DMS 273 (cell line): ENCODE measurements at regions not wholly inside any gene's neighbourhood (a gene's known extent, or its start where the extent isn't known, plus 50 kb on each side); places are given as distances from the start of the nearest gene placed in this dataset.

ENCODE experiments used
- DNase-seq: peaks from one replicate; lab custom pipeline; 2025; ENCODE audit not compliant: unreplicated experiment; lab: John Stamatoyannopoulos, UW

DNA sequence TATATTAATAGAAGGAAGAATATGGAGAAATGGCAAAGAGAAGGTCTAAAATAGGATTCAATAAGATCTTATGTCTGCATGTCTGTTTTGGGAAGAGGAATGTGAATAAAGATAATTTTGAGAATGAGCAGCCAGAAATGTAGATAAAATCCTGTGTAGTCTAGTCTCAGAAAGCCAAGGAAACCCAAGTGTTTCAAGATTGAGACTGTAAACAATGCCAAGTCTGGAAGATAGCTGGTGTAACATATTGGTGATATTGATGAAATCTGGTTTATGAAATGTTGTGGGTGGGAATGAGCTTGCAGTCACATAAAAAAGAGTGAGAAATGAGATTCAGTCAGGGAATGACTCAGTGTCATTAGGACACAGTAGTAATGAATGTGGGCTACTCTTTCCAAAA lies 1180.3 kb upstream of the PCDH20 start:
- no peak for DNase-seq

DNA sequence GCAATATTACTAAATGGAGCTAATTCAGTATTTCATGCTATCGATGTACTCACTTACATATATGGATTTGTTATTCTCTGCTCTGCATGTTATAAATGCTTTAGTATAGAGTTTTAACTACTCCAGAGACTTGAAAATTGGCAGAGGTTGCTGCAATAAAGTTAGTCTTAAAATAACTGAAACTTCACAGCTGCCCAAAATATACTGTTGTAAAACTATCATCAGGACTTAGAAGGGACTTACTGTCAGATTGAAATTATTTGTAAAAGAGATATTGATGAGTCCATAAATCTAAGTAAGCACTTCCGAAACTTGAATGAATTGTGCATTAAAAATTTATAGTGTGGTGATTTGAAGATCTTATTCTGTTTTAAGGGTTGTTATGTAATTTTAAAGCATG lies 1178.2 kb upstream of the PCDH20 start:
- no peak for DNase-seq

DNA sequence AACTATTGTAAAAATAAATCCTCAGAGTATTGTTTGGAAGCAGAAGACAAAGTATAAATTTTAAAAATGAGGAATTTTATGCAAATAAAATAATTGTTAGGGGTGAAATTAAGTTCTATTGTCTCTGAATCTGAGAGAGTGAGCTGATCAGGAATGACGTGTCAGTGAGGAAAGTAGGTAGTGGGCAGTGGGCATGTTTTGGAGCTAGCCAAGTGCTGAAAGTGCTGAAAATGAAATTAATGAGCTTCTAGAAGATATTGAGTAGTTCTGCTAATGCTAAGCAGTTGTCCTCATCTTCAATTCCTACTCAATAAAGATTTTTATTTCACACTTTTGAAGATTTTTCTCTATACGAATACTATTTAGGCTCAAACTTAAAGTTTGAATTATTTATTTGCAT lies 1167.8 kb upstream of the PCDH20 start:
- no peak for DNase-seq

DNA sequence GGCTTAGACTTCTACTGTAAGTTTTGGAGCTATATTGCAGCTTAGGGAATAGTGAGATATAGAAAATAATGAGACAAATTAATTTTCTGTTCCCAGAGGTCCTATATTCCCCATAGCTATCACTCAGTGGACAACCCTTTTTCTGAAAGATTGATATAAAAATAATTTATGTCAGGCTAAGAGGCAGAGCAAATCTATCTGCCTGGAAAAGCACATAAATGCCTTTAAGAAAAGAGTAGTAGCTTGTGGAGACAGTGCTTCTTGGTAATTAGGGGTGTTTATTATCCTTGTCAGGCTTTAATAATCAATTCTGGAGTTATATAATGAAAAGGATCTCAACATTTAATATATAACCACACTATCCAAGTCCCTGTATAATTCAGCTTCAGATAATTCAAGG lies 1162.8 kb upstream of the PCDH20 start:
- no peak for DNase-seq

DNA sequence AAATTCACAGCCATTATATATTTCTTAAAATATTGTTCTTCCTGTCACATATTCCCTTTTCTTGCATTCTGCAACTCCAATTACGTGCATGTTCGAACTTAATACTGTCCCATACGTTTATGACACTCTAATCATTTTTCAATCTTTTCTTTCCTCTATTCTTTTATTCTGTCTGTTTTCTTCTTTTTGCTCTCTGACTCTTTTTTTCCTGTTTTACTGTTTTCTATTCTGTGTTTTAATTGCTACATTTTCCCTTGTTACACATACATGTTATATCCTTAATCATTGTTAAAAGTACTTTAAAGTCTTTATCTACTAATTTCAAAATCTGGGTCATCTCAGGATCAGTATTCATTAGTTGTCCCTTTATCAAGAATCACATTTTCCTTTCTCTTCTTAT lies 1149.1 kb upstream of the PCDH20 start:
- no peak for DNase-seq

DNA sequence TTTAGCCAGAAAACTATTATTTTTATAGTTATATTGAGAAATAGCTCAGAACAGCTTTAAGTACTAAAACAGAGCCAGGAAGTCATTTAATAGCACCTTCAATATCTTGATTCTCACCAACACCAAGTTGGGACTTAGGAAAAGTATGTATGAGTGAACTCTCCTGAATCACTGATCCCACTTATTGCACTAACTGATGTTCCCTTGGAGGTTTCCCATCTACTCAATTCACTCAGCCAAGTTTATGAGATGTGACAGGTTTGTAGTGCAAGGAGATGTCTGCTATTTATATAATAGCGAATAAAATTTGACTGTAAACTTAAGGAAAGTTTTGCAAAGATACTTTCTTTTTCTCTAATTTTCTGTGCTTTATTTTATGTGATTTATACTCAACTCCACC lies 1147.6 kb upstream of the PCDH20 start:
- no peak for DNase-seq

DNA sequence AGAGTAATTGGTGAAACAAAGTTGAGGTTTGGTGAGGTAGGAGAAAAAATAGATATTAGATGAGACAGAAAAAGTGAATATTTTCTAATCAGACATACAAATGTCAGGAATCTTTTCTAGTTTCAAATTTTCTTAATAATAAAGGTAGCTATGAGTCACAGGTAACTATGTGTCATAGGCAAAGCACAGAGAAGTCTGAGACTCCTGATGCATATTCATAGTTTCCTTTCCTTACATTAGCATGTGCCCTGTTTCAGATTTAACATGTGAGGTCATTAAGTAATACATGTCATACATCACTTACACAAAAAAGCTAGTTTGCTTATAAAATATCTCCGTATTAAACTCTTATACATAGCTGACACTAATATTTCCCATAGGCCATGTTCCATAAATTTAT lies 1141.3 kb upstream of the PCDH20 start:
- DNase-seq: no peak

DNA sequence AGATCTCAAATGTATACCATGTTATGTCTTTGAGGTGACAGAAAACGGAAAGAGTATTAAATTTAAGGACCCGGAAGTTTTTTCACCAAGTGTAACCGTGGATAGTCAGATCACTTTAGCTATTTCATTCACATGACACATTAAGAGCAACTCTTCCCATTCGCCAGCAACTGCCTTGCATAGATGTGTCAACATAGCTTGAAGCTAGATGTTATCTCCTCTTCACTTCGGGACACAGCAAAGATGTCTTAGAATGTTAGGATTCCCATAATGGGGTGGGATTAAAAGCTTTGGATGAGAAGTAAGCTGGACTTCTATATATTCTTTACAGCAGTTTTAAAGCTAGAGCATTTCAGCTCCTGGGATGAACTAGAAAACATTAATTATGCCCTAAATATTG lies 1135.9 kb upstream of the PCDH20 start:
- peak; percentile 0 for DNase-seq

DNA sequence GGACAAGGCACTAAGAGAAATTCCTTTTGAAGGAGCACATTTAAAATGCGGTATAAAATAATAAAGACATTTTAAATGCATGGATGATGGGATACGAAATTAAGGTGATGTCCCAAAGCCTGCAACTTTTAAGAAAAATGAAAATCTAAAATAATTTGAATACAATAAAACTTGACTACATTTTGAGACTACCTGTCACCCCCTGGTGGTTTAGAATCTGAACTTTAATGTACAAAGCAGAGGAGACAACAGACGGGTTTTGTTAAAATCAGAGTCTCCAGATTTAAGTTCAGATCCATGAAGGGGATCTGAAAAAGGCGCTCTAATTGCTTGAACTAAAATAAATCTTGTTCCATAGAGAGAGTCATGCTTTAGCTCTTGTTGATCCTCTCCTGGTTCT lies 1129.3 kb upstream of the PCDH20 start:
- no peak for DNase-seq

DNA sequence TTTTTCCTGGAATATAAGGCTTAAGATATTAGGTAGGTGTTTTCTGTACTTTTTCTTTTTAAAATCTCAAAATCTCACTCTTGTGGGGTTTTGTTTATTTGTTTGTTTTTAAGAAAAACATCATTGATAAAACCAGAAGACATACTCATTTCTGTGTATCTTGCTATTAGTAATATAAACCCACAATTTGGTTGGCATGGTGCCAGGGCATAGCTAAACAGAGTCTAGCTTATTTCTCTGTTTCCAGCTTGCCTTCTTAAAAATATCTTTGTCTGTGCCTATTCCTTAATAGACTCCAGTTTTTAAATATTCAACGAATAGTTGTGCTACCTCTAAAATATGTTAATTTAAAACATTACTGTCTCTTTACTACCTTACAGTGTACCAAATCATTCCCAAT lies 1121.9 kb upstream of the PCDH20 start:
- no peak for DNase-seq

DNA sequence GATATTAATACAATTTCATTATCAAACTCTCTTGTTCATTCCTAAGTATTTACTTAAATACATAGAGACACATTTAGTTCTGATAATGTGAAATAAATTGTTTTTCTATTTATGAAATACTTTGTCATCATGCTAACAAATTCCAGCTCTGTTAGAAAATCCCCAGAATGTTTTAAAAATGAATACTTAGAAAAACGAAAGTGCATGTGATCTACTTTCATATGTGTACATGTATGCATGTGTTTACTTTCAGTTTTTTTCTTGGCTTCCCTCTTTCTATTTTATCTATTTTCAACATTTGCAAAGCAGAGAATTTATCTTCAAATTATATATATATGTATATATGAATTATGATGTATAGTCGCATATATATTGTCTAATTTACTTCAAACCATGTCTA lies 1110.0 kb upstream of the PCDH20 start:
- no peak for DNase-seq

DNA sequence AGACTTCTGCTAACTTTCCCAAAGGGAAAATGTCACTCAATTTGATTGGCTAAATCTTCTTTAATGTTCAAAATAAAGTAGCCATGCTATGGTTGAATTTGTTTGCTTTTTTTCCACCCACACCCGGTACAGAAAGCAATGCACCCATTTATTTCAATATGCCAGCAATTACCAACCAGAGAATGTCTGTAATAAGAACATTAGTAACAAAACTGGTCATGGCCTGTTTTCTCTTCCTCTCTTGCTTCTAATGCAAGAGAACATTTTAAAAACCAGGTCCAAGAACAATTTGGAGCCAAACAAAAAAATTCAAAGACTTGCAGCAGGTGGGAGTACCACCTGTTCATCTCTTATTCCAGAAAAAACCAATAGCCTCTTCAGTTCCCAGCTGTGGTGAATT lies 1108.8 kb upstream of the PCDH20 start:
- peak; percentile 1 for DNase-seq

DNA sequence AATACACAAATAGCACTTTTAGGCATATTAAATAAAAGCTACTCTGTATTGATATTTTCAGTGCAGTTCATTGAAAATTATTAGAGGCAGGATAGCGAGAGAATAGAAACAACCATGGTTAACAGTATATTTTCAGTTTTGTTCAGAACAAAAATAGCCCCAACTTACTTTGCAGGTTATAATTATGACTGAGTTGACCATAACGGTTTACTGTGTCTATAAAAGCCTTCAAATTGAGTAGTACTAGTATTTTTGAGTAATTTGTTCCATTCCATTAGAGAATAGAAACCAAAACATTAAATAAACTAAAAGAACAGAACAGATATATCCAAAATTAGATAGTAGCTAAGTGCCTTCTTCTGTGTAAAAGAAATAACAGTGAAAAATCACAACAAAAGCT lies 1108.4 kb upstream of the PCDH20 start:
- no peak for DNase-seq

DNA sequence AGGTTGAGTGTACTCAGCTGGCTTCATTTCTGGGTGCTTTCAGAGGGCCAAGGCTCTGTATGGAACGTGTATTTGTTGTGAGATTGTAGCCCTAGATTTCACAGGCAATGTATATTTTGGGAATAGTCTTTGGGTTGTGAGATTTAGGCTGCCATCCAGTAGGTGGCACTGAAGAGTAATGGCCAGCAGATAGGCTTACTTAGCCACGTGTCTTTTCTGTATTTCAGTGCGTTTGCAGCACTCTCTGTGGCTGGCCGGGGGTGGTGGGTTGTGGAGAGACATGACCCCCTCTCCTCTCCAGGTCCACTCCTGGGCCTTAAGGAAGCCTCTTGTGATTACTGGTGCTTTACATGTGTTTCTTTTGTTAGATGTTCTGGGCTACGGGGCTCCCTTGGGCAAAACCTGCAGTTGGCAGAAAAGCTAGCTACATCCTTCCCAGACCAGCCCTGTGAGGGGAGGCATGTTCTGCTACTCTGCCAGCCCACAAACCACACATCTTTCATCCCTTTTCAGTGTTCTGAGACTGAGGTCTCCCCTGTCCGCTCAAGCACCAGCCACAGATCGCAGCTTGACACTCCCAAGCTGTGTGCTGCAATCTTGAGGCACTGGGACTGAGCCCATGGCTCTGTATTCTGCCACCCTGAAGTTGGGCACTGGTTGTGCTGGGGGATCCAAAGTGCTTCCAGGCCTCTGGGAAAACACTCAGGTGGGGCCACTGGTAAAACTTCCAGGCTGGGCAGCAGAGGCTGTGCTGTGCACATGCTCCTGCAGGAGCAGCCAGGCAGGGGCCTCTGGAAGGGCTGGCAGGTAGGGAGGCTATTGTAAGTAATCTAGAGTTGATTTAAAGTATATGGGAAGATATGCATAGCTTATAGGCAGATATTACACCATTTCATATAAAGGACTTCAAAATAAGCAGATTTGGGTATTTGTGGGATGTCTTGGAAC lies 1096.8 kb upstream of the PCDH20 start:
- DNase-seq: peak; percentile 61

DNA sequence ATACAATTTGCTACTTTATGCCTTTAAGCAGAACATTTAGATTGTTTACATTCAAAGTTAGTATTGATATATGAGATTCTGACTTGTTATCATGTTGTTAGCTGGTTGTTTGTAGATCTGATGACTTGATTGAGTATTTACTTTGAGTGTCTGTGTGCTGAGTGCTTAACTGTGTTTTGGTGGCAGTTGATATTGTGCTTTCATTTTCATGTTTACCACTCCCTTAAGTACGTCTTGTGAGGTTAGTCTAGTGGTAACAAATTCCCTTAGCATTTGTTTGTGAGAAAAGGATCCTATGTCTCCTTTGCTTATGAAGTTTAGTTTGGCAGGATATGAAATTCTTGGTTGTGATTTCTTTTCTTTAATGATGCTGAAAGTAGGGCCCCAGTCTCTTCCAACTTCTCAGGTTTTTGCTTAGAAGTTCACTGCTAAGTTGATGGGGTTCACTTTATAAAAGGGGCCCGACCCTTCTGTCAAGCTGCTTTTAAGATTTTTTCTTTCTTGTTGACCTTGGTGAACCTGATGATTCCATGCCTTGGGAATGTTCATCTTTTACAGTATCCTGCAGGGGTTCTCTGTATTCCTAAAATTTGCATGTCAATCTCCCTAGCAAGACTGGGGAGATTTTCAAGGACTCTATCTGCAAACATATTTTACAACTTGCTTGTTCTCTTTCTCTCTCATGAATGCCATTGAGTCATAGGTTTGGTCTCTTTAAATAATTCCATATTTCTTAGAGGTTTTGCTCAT lies 1095.4 kb upstream of the PCDH20 start:
- no peak for DNase-seq

DNA sequence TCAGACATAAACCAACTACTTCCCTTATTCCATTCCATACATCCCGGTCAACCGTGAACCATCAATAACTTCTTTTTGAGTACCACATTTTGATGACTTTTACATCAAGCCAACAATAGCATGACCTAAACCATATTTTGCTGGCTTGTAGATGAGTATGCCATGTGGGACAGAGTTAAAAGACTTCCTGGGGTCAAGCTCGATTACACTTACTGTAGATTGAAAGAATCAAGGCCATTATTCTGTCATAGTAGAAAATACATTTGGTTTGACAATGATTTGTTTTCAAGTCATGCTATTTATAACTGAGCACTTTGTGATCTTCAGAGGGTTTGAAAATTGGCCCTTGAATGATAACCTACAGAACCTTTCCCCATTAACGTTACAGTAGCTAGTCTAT lies 1086.9 kb upstream of the PCDH20 start:
- DNase-seq: no peak

DNA sequence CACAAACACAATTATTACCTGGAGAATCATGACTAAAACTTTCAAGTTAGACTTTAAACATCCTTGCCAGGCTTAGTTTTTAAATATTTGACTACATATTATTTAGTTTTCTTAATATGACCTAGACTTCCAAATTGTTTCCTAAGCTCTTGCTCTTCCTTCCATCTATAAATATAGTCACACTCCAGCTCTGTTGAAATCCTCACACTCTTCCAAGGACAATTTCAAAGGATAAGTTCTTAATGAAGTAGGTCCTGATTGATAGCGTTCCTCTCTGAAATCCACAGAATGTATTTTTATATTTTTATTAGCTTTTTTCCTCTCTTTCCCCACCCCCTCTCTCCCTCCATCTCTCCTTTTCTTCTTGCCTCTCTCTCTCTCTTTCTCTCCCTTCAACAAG lies 1074.1 kb upstream of the PCDH20 start:
- no peak for DNase-seq

DNA sequence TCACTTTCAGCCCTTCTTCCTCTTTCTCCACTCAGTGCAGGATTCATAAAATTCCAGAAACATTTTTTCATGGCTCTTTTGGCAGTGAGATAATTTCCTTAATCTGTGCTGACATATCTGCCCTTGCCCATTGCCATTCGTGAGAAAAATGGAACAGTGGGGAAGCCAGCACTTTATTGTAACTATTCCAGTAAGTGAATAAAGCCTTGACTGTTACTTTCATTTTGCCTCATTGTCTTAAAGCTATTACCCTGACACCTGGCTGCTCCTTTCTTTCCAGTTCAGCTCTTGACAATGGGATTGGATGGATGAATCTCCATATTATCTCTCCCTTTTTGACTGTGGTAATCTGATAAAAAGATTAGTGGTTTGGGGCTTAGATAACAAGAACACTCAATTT lies 1068.1 kb upstream of the PCDH20 start:
- DNase-seq: no peak

DNA sequence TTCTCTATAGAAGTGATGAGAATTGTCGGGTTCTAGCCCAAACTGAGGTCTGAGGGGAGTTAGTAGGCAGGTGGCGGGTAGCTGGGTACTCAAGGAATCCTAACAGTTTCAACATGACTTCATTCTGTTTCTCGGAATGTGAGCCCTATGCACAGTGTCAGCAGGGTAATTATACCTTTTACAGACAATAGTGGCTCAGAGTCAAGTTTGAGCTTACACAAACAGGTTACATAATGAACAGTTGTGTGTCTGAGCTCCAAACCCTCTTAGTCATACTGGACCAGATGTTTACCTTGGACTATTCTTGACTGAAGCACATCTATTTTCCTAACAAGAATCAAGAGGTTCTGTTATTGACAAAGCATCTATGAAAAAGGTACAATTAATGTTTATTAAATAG lies 1066.7 kb upstream of the PCDH20 start:
- DNase-seq: peak; percentile 9

DNA sequence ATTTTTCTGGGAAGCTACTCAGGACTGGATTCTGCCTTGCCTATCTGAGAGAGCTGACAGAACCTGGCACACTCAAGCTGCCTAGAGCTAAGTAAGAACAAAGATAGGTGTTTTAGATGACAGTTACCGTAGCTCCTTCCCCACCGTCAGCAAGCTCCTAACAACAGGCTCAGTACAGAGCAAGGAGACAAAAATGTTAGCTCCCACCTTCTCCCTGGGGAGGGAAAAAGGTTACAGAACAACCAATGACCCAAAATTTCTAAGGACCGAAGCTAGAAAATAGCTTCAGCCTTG lies 1058.2 kb upstream of the PCDH20 start:
- no peak for DNase-seq

DNA sequence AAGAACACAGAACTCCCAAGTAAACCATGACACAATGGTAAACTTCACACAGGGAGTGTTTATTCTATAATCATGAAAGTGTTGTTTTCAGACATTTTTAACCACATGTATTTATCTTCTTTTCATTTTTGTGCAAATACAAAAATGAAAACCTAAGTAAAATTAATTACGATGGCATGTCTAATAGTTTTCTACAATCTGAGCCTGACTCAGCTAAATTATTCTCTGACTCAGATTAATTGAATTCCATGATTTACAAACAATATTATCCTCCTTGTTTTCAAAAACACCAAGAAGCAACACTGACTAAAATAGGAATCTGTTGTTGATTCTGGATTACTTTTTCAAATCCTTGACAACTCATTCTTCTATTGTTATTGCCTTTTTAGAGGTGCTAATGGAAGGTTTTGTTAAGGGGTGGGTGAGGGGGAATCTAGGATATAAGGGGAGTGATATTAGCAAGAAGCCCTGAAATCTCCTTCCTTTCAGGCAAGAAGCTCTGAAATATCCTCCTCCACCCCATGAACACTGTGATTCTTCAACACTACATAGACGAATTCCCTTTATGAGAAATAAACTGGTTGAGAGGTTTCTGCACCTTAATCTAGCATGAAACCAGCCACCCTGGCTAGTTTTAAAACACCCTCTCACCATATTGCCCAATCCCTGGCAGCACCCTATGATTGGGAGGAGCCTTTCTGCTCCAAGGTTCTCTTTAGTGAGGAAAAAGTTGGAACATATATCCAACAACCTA lies 1057.7 kb upstream of the PCDH20 start:
- no peak for DNase-seq

DNA sequence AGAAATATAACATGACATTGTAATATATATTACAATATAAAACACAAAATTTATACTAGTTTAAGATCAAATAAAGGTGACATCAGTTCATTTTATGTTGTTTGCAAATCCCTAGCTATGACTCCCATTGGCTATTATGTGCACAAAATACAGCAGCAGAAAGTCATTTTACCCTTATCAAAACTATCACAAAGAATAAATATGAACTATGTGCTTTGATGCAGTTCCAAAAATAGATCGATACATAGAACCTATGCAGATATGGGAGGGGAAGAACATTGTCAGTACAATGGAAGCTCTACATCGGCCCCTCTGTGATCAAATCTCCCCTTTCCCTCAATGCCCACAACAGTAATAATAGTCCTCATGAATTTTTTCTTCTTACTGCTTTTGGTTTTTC lies 1038.1 kb upstream of the PCDH20 start:
- no peak for DNase-seq
